Astrocyte of the spinal cord (primary cell): ENCODE measurements at regions not wholly inside any gene's neighbourhood (a gene's known extent, or its start where the extent isn't known, plus 50 kb on each side); places are given as distances from the start of the nearest gene placed in this dataset.

Experiments
- DNase-seq: peaks from one replicate; pipeline ENCODE4 v3.0.0; 2011; ENCODE audit warnings: low read depth, low spot score
- H3K4me3 ChIP-seq: 2 replicates; pipeline ENCODE4 v1.5.1; 2011; ENCODE audit warnings: low read depth, mild to moderate bottlenecking, low read length, moderate library complexity
- in situ Hi-C: cut with HindIII; loops from 2 replicates; pipeline ENCODE4 v1.10.0; 2017; ENCODE audit warnings: low sequenced_read_pairs
- TF ChIP-seq, protein P1 (sequence below): IDR thresholded peaks from 2 replicates; pipeline ENCODE4 v1.5.1; 2012; ENCODE audit warnings: low read depth, mild to moderate bottlenecking, low read length, inconsistent platforms

DNA sequence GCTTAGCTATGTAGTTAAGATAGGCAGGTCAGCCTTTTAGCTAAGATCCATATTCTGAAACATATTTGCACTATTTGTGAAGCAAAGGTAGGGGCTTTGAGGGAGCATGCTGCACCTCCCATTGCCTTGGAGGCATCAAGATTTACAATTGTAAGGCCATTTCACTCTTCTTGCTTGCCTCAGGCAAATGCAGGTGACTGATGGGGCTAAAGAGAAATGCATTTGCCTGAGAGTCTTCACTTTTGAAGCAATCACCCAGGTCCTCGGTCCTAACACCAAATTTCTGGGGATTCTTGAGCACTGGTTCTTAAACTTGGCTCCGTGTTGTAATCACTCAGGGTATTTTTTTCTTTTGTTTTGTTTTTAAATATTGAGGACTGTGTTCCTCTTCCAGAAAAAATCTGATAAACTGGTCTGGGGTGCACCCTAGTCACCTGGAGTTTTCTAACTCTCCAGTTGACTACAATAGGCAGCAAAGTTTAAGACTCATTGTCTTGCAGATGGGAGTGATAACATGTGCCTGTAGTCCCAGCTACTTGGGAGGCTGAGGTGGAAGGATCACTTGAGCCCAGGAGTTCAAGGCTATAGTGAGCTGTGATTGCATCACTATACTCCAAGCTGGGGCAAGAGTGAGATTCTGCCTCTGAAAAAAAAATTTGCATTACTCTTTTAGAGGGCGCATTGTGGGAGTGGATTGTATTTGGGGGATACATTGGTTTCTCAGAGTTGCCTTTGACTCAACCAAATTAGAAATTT, 68.1 kb downstream of the EOMES start:
- TF ChIP-seq, protein P1, sequence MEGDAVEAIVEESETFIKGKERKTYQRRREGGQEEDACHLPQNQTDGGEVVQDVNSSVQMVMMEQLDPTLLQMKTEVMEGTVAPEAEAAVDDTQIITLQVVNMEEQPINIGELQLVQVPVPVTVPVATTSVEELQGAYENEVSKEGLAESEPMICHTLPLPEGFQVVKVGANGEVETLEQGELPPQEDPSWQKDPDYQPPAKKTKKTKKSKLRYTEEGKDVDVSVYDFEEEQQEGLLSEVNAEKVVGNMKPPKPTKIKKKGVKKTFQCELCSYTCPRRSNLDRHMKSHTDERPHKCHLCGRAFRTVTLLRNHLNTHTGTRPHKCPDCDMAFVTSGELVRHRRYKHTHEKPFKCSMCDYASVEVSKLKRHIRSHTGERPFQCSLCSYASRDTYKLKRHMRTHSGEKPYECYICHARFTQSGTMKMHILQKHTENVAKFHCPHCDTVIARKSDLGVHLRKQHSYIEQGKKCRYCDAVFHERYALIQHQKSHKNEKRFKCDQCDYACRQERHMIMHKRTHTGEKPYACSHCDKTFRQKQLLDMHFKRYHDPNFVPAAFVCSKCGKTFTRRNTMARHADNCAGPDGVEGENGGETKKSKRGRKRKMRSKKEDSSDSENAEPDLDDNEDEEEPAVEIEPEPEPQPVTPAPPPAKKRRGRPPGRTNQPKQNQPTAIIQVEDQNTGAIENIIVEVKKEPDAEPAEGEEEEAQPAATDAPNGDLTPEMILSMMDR: no peak
- no peak for DNase-seq
- no peak overlapping the region for H3K4me3 ChIP-seq
- in situ Hi-C loops: no loop called here

- TF ChIP-seq, protein P1: no peak
- in situ Hi-C loops: no loop called here
- no peak for DNase-seq
- H3K4me3 ChIP-seq: no peak overlapping the region
Measured at GRCh38 chr3:27649277-27649676, 72.8 kb downstream of the EOMES start.

DNA sequence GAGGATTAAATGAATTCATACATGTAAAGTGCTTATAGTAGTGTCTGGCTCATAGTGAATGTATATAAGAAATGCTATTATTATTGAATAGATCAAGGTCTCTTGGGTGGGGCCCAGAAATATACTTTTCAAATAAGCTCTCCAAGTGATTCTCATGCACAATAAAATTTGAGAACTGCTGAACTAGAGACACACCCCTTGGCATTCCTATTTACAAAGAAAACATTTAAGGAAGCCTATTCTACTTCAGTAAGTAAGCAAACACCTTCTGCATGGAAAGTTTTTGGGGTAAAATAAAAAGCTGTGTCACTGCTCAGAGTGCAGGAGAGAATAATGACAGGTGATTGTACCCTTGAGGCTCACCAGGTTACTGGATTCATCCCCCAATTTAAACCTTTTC, 75.2 kb downstream of the EOMES start:
- in situ Hi-C loops: no loop called here
- H3K4me3 ChIP-seq: no peak overlapping the region
- TF ChIP-seq, protein P1: no peak
- no peak for DNase-seq

DNA sequence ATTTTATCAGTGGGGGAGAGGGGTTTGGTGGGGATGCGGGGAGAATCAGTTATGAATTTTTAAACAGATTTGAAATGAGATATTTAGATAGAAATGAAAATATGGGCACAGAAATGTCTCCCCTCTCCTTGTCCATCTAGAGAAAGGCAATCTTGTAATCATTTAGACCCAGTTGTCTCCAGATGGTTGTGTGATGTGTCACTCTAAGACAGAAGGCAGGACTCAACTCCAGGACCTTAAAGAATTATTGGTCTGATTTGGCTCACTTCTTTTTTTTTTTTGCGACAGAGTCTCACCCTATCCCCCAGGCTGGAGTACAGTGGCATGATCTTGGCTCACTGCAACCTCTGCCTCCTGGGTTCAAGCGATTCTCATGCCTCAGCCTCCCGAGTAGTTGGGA, 77.2 kb downstream of the EOMES start:
- DNase-seq: no peak
- in situ Hi-C loops: no loop called here
- TF ChIP-seq, protein P1: no peak
- no peak overlapping the region for H3K4me3 ChIP-seq

GRCh38 chr3:27643355-27643754, 78.8 kb downstream of the EOMES start:
- TF ChIP-seq, protein P1: no peak
- no peak overlapping the region for H3K4me3 ChIP-seq
- in situ Hi-C loops: no loop called here
- DNase-seq: no peak

GRCh38 chr3:27642796-27643195, 79.3 kb downstream of the EOMES start:
- TF ChIP-seq, protein P1: no peak
- in situ Hi-C loops: no loop called here
- DNase-seq: no peak
- no peak overlapping the region for H3K4me3 ChIP-seq
